Lower lobe of right lung (tissue), 2 donors: ENCODE measurements at regions not wholly inside any gene's neighbourhood (a gene's known extent, or its start where the extent isn't known, plus 50 kb on each side); places are given as distances from the start of the nearest gene placed in this dataset.

Experiments
- ATAC-seq, 2 donors: fragments of 200-7000 bp; cut with Tn5 transposase; one replicate each; pipeline ENCODE4 v1.9.1; 2020 to 2022; ENCODE audit warnings: mild to moderate bottlenecking in 2 of 2, moderate library complexity in 2 of 2
- DNase-seq: peaks from one replicate; pipeline ENCODE4 v3.0.0-alpha.2; 2020
- H3K27ac ChIP-seq: fragments of 200-600 bp; one replicate; pipeline ENCODE4 v1.8.0; 2022
- H3K27me3 ChIP-seq: fragments of 200-600 bp; one replicate; pipeline ENCODE4 v1.8.0; 2022; ENCODE audit warnings: low read depth
- H3K36me3 ChIP-seq: fragments of 200-600 bp; one replicate; pipeline ENCODE4 v1.8.0; 2022; ENCODE audit warnings: mild to moderate bottlenecking
- H3K4me1 ChIP-seq: fragments of 200-600 bp; one replicate; pipeline ENCODE4 v1.8.0; 2022
- H3K4me3 ChIP-seq: fragments of 200-600 bp; one replicate; pipeline ENCODE4 v1.8.0; 2022; ENCODE audit warnings: mild to moderate bottlenecking
- H3K9me3 ChIP-seq: fragments of 200-600 bp; one replicate; pipeline ENCODE4 v1.8.0; 2022
- CTCF ChIP-seq: fragments of 200-600 bp; IDR thresholded peaks from one replicate; pipeline ENCODE4 v1.8.0; 2022; ENCODE audit warnings: antibody characterized with exemption, mild to moderate bottlenecking
- intact Hi-C: fragments of 100-400 bp; cut with DNase I; formaldehyde crosslinking; loops from one replicate; pipeline ENCODE4 v1.11.0; 2022
- donor health status: DM: no; HTN: yes; CAD: no; lungs with severe emphysema.

GRCh38 chr17:45677770-45678169 is 106.3 kb upstream of the CRHR1 start:
- H3K27ac ChIP-seq: no peak overlapping the region
- H3K9me3 ChIP-seq: peaks cover 4% of the 10 kb centered on the region
- no peak overlapping the region for H3K4me3 ChIP-seq
- peak; percentile 2 for DNase-seq
- no peak for TF ChIP-seq CTCF
- H3K4me1 ChIP-seq: no peaks in the 10 kb centered on the region
- H3K27me3 ChIP-seq: no peaks in the 10 kb centered on the region
- no peak for ATAC-seq
- no peaks in the 10 kb centered on the region for H3K36me3 ChIP-seq
- intact Hi-C loops: loop anchor here (10.0 kb wide), 1 partner anchor 57 kb away; no protein-coding TSS in a partner anchor

- TF ChIP-seq CTCF: no peak
- ATAC-seq: no peak
- intact Hi-C loops: loop anchor here (10.0 kb wide), 1 partner anchor 55 kb away; no protein-coding TSS in a partner anchor
Observed at GRCh38 chr17:45679426-45679825, 104.7 kb upstream of the CRHR1 start.

GRCh38 chr17:45680360-45680759 is 103.8 kb upstream of the CRHR1 start:
- DNase-seq: peak; percentile 2
- intact Hi-C loops: no loop called here
- TF ChIP-seq CTCF: no peak

More at GRCh38 chr17:45679426-45679825, 104.7 kb upstream of the CRHR1 start:
- H3K4me1 ChIP-seq: no peaks in the 10 kb centered on the region
- no peaks in the 10 kb centered on the region for H3K27me3 ChIP-seq
- no peak overlapping the region for H3K4me3 ChIP-seq
- no peaks in the 10 kb centered on the region for H3K36me3 ChIP-seq
- H3K9me3 ChIP-seq: peaks cover 4% of the 10 kb centered on the region
- DNase-seq: no peak
- H3K27ac ChIP-seq: no peak overlapping the region

GRCh38 chr17:45681706-45682105 is 102.4 kb upstream of the CRHR1 start:
- ATAC-seq: no peak
- intact Hi-C loops: no loop called here
- no peak for DNase-seq
- H3K4me3 ChIP-seq: no peak overlapping the region
- H3K36me3 ChIP-seq: no peaks in the 10 kb centered on the region
- H3K27ac ChIP-seq: no peak overlapping the region
- no peaks in the 10 kb centered on the region for H3K27me3 ChIP-seq
- no peaks in the 10 kb centered on the region for H3K4me1 ChIP-seq
- H3K9me3 ChIP-seq: peaks cover 4% of the 10 kb centered on the region
- TF ChIP-seq CTCF: no peak

More at GRCh38 chr17:45680360-45680759, 103.8 kb upstream of the CRHR1 start:
- no peak overlapping the region for H3K27ac ChIP-seq
- no peak overlapping the region for H3K4me3 ChIP-seq
- H3K27me3 ChIP-seq: no peaks in the 10 kb centered on the region
- no peak for ATAC-seq
- H3K4me1 ChIP-seq: no peaks in the 10 kb centered on the region
- peaks cover 4% of the 10 kb centered on the region for H3K9me3 ChIP-seq
- H3K36me3 ChIP-seq: no peaks in the 10 kb centered on the region

- H3K27me3 ChIP-seq: peaks cover 19% of the 10 kb centered on the region
- ATAC-seq: no peak
- H3K36me3 ChIP-seq: no peaks in the 10 kb centered on the region
- intact Hi-C loops: no loop called here
- no peaks in the 10 kb centered on the region for H3K9me3 ChIP-seq
- H3K4me3 ChIP-seq: no peak overlapping the region
- H3K27ac ChIP-seq: no peak overlapping the region
- no peak for TF ChIP-seq CTCF
- peak; percentile 2 for DNase-seq
- H3K4me1 ChIP-seq: no peaks in the 10 kb centered on the region
Observed at GRCh38 chr17:45686250-45686649, 97.9 kb upstream of the CRHR1 start.

- Histone ChIP-seq H3K27me3 (peaks cover 19% of the 10 kb centered on the region), H3K9me3 (no peaks in the 10 kb centered on the region), H3K27ac (no peak overlapping the region), H3K4me1 (no peaks in the 10 kb centered on the region), H3K36me3 (no peaks in the 10 kb centered on the region), H3K4me3 (no peak overlapping the region)
- intact Hi-C loops: no loop called here
- TF ChIP-seq CTCF: no peak
- no peak for ATAC-seq
- DNase-seq: no peak
Observed at GRCh38 chr17:45687594-45687993, 96.5 kb upstream of the CRHR1 start.
